ENCODE measurements at regions not wholly inside any gene's neighbourhood (a gene's known extent, or its start where the extent isn't known, plus 50 kb on each side); places are given as distances from the start of the nearest gene placed in this dataset.
"Not testable (repeated sequence)": the region's sequence is repeated elsewhere in the genome, so short reads cannot be mapped to it uniquely, and the experiment has no call there.

DNA sequence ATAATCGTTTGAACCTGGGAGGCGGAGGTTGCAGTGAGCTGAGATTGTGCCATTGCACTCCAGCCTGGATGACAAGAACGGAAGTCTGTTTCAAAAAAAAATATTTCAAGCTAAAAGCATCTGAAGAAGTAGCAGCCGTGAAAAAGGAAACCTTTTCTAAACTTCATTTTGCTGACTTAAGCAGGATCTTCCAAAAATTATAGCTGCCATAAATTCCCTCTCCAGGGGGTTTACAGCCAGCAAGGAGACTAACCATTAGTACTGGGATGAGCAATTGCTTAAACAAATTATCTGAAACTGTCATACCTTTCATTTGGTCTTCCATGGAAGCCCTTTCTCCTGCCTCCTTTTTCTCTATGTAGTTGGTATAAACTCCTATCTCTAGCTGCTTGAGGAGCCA is 69.9 kb upstream of the TSC22D1 start:
- DNase-seq (ENCODE audit: low read depth), result no peak
- TF ChIP-seq, protein P1, sequence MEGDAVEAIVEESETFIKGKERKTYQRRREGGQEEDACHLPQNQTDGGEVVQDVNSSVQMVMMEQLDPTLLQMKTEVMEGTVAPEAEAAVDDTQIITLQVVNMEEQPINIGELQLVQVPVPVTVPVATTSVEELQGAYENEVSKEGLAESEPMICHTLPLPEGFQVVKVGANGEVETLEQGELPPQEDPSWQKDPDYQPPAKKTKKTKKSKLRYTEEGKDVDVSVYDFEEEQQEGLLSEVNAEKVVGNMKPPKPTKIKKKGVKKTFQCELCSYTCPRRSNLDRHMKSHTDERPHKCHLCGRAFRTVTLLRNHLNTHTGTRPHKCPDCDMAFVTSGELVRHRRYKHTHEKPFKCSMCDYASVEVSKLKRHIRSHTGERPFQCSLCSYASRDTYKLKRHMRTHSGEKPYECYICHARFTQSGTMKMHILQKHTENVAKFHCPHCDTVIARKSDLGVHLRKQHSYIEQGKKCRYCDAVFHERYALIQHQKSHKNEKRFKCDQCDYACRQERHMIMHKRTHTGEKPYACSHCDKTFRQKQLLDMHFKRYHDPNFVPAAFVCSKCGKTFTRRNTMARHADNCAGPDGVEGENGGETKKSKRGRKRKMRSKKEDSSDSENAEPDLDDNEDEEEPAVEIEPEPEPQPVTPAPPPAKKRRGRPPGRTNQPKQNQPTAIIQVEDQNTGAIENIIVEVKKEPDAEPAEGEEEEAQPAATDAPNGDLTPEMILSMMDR (conservative IDR thresholded peaks at IDR 0.05; ENCODE audit: low read length), result no peak
- H3K4me3 ChIP-seq (ENCODE audit: low read length), result no peak overlapping the region

DNA sequence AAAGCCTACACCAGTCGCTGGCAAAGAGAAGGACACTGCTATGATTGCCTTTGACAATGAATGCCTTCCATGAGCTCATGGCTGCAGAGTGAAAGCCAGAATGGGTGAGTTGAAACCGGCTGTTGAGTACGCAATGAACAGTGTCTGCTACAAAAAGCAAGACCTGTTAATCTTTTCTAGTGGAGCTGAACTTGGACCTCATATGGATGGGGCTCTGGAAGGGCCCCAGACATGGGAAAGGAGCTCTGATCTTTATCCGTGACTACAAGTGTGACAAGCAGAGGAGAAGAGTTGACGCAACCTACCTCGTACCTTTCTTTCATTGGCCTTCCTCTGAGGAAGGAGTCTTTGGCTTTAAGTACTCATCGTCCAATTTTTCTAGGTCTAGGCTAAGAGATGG is 67.1 kb upstream of the TSC22D1 start:
- TF ChIP-seq, protein P1 (conservative IDR thresholded peaks at IDR 0.05; ENCODE audit: low read length), result no peak
- no peak for DNase-seq (ENCODE audit: low read depth)
- H3K4me3 ChIP-seq (ENCODE audit: low read length), result no peak overlapping the region

DNA sequence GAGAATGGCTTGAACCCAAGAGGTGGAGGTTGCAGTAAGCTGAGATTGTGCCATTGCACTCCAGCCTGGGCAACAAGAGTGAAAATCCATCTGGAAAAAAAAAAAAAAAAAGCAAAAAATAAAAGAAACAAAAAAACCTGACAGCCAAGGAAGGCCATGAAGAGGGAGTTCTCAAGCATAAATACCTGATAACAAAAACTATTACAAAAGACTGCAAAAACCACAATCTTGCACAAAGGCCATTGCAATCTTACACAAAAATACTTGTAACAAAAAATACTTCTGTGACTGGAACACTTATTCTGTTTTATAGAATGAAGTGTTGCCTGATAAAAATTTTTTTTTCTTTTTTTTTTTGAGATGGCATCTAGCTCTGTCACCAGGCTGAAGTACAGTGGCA is 61.5 kb upstream of the TSC22D1 start:
- no peak for DNase-seq (ENCODE audit: low read depth)
- H3K4me3 ChIP-seq (ENCODE audit: low read length), result no peak overlapping the region
- TF ChIP-seq, protein P1 (conservative IDR thresholded peaks at IDR 0.05; ENCODE audit: low read length), result no peak

DNA sequence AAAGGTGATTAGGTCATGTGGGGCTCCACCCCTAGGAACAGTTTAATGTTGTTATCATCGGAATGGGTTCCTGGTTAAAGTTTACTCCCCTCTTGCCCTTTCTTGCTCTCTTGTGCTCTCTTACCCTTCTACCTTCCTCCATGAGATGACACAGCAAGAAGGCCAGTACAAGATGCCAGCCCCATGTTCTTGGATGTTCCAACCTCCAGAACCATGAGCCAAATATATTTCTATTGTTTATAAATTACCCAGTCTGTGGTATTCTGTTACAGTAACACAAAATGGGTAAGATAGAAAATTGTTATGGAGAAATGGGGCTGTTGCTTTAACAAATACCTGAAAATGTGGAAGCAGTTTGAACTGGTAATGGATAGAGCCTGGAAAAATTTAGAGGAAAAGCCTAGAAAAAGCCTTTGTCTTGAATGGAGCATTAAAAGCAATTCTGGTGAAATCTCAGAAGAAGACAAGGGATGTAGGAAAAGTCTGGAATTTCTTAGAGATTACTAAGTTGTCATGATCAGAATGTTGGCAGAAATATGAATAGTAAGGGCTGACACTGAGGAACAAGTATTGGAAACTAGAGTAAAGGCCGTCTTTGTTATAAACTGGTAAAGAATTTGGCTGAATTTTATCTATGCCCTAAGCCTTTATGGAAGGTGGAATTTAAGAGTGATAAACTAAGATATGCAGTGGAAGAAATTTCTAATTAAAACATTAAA is 53.5 kb upstream of the TSC22D1 start:
- peak; percentile 92 for DNase-seq (ENCODE audit: low read depth)
- TF ChIP-seq, protein P1 (conservative IDR thresholded peaks at IDR 0.05; ENCODE audit: low read length), result no peak
- H3K4me3 ChIP-seq (ENCODE audit: low read length), result no peak overlapping the region

DNA sequence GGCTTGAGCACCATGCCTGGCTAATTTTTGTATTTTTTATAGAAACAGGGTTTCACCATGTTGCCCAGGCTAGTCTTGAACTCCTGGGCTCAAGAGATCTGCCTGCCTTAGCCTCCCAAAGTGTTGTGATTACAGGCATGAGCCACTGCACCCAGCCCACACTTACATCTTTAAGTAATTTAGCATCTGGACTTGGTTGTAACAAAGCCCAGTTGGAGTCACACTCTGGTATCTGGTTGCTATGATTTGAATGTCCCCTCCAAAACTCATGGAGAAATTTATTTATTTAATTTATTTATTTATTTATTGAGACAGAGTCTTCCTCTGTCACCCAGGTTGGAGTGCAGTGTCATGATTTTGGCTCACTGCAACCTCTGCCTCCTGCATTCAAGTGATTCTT is 52.7 kb upstream of the TSC22D1 start:
- DNase-seq (ENCODE audit: low read depth), result peak; percentile 89
- not testable (repeated sequence) for H3K4me3 ChIP-seq (ENCODE audit: low read length)

DNA sequence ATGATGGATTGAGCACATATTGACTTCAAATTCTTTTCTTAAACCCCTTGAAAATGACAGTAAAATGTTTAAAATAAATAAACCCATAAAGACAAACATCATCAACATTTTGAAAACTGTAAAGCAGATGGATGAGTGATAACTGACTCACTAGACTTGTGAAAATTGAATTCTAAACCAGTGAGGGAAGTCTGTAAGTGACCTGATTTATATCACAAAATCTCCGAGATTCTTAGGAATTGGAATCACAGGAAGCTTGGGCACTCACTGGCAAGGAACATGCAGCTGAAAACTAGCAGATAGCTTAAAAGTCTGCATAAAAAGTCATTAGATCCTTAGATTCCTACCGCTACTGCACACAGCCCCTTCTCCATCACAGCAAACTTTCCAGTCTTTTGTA is 51.3 kb upstream of the TSC22D1 start:
- peak; percentile 42 for DNase-seq (ENCODE audit: low read depth)
- no peak overlapping the region for H3K4me3 ChIP-seq (ENCODE audit: low read length)
- TF ChIP-seq, protein P1 (conservative IDR thresholded peaks at IDR 0.05; ENCODE audit: low read length), result no peak

DNA sequence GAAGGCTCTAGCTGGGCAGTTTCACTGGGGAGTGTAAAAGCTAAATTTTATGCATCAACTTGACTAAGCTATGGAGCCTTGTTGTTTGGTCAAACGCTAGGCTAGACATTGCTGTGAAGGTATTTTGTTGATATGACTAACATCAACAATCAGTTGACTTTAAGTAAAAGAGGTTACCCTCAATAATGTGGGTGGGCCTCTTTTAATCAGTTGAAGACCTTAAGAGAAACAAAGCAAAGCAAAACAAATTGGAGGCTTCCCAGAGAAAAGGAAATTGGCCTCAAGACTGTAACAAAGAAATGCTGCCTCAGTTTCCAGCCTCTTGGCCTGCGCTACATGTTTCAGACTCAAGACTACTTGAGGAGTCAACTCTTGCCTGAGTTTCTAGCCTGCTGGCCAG is 50.0 kb upstream of the TSC22D1 start:
- no peak overlapping the region for H3K4me3 ChIP-seq (ENCODE audit: low read length)
- no peak for DNase-seq (ENCODE audit: low read depth)
- TF ChIP-seq, protein P1 (conservative IDR thresholded peaks at IDR 0.05; ENCODE audit: low read length), result no peak

Data from AG10803 (cell line).